Glutamatergic neuron (in vitro differentiated cells): ENCODE measurements at regions not wholly inside any gene's neighbourhood (a gene's known extent, or its start where the extent isn't known, plus 50 kb on each side); places are given as distances from the start of the nearest gene placed in this dataset.
A peak's percentile ranks its signal among the peaks of the same experiment; 100 is the strongest.

Source experiments
- DNase-seq: peaks from one replicate; pipeline ENCODE4 v3.0.0; 2022
- H3K27ac Mint-ChIP-seq: one replicate; pipeline ENCODE4 v1.8.0; 2020; ENCODE audit warnings: mild to moderate bottlenecking, mixed read lengths, inconsistent platforms; ENCODE audit not compliant: unreplicated experiment
- H3K27me3 Mint-ChIP-seq: one replicate; pipeline ENCODE4 v1.8.0; 2020; ENCODE audit warnings: mild to moderate bottlenecking, moderate library complexity, mixed read lengths, inconsistent platforms; ENCODE audit not compliant: unreplicated experiment
- H3K36me3 Mint-ChIP-seq: one replicate; pipeline ENCODE4 v1.8.0; 2020; ENCODE audit warnings: mild to moderate bottlenecking, mixed read lengths, inconsistent platforms; ENCODE audit not compliant: unreplicated experiment
- H3K4me1 Mint-ChIP-seq: one replicate; pipeline ENCODE4 v1.8.0; 2020; ENCODE audit warnings: mild to moderate bottlenecking, low read depth, mixed read lengths, inconsistent platforms; ENCODE audit not compliant: unreplicated experiment
- H3K4me3 Mint-ChIP-seq: one replicate; pipeline ENCODE4 v1.8.0; 2020; ENCODE audit warnings: mild to moderate bottlenecking, mixed read lengths, inconsistent platforms; ENCODE audit not compliant: unreplicated experiment
- H3K9me3 Mint-ChIP-seq: one replicate; pipeline ENCODE4 v1.8.0; 2020; ENCODE audit warnings: mild to moderate bottlenecking, moderate library complexity, mixed read lengths, inconsistent platforms; ENCODE audit not compliant: unreplicated experiment
- CTCF ChIP-seq: fragments of 200-600 bp; sonication (generic); IDR thresholded peaks from one replicate; pipeline ENCODE4 v1.5.0; 2021; ENCODE audit not compliant: partially characterized antibody, unreplicated experiment

- DNase-seq: no peak
- Mint-ChIP-seq H3K36me3 (no peaks in the 10 kb centered on the region), H3K4me3 (no peak overlapping the region), H3K27ac (no peak overlapping the region), H3K27me3 (no peaks in the 10 kb centered on the region), H3K9me3 (peaks cover 3% of the 10 kb centered on the region), H3K4me1 (peaks cover 3% of the 10 kb centered on the region)
- no peak for TF ChIP-seq CTCF
Measured at GRCh38 chr7:85833066-85833465, 646.2 kb upstream of the SEMA3D start.

GRCh38 chr7:85830982-85831381, 644.1 kb upstream of the SEMA3D start:
- H3K4me1 Mint-ChIP-seq: peaks cover 3% of the 10 kb centered on the region
- DNase-seq: no peak
- no peak overlapping the region for H3K4me3 Mint-ChIP-seq
- H3K36me3 Mint-ChIP-seq: no peaks in the 10 kb centered on the region
- no peak for TF ChIP-seq CTCF
- no peaks in the 10 kb centered on the region for H3K9me3 Mint-ChIP-seq
- no peaks in the 10 kb centered on the region for H3K27me3 Mint-ChIP-seq
- no peak overlapping the region for H3K27ac Mint-ChIP-seq

- Mint-ChIP-seq H3K4me1 (peaks cover 3% of the 10 kb centered on the region), H3K9me3 (no peaks in the 10 kb centered on the region), H3K27ac (peak overlapping the region; percentile 90), H3K4me3 (no peak overlapping the region), H3K36me3 (no peaks in the 10 kb centered on the region), H3K27me3 (no peaks in the 10 kb centered on the region)
- DNase-seq: no peak
- TF ChIP-seq CTCF: no peak
Measured at GRCh38 chr7:85829817-85830432, 643.1 kb upstream of the SEMA3D start.

- DNase-seq: no peak
- TF ChIP-seq CTCF: no peak
- Mint-ChIP-seq H3K27ac (peak overlapping the region; percentile 45), H3K4me1 (peaks cover 3% of the 10 kb centered on the region), H3K27me3 (no peaks in the 10 kb centered on the region), H3K9me3 (no peaks in the 10 kb centered on the region), H3K36me3 (no peaks in the 10 kb centered on the region), H3K4me3 (no peak overlapping the region)
Measured at GRCh38 chr7:85829176-85829575, 642.3 kb upstream of the SEMA3D start.

GRCh38 chr7:85828614-85829013, 641.8 kb upstream of the SEMA3D start:
- Mint-ChIP-seq H3K27me3 (no peaks in the 10 kb centered on the region), H3K36me3 (no peaks in the 10 kb centered on the region), H3K4me3 (no peak overlapping the region), H3K9me3 (no peaks in the 10 kb centered on the region), H3K27ac (no peak overlapping the region), H3K4me1 (peaks cover 3% of the 10 kb centered on the region)
- no peak for DNase-seq
- TF ChIP-seq CTCF: no peak
